Stimulated activated naive CD8-positive, alpha-beta T cell treated with anti-CD3 and anti-CD28 coated beads, Interleukin-15, Interleukin-2, amounts not matched to agents 100 U/mL and 50 U/mL, for 24 hours (primary cell): ENCODE measurements at regions not wholly inside any gene's neighbourhood (a gene's known extent, or its start where the extent isn't known, plus 50 kb on each side); places are given as distances from the start of the nearest gene placed in this dataset.

Experiments
- ATAC-seq: fragments of 150-1000 bp; cut with Tn5 transposase; one replicate; pipeline ENCODE4 v1.10.0; 2021
- DNase-seq: peaks from one replicate; pipeline ENCODE4 v3.0.0; 2021

GRCh38 chr20:60064554-60065196, 106.5 kb downstream of the CDH26 start:
- no peak for ATAC-seq
- no peak for DNase-seq

- no peak for DNase-seq
These were observed 107.7 kb downstream of the CDH26 start for GRCh38 chr20:60065741-60066437.

GRCh38 chr20:60066438-60066823, 108.2 kb downstream of the CDH26 start:
- no peak for ATAC-seq
- no peak for DNase-seq

More at GRCh38 chr20:60065741-60066437, 107.7 kb downstream of the CDH26 start:
- no peak for ATAC-seq

- ATAC-seq (no peak), DNase-seq (no peak)
These were observed 110.3 kb downstream of the CDH26 start for GRCh38 chr20:60068509-60068908.

DNA sequence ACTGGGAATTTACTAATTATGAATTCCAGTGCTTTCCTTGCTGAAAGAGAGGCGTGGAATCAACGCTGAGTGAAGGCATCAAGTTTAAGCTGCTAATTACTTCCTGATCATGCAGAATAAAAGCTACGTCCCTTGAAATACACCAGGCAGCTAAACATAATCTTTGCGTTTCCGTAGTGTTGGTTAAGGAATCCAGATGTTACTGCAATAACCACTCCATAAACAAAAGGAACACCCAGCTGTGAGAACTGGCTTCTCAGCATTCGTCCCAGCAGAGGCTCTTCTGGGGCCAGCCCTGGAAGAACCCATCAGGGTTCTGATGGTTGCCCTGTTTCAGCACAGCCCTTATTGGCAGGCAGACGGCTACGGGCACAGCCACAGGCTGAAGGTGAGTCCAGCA, 111.4 kb downstream of the CDH26 start:
- DNase-seq, result no peak

GRCh38 chr20:60070791-60071190, 112.6 kb downstream of the CDH26 start:
- DNase-seq (no peak), ATAC-seq (no peak)

More for the DNA sequence above, 111.4 kb downstream of the CDH26 start:
- ATAC-seq, result no peak

GRCh38 chr20:60071965-60072364, 113.7 kb downstream of the CDH26 start:
- ATAC-seq, result no peak

DNA sequence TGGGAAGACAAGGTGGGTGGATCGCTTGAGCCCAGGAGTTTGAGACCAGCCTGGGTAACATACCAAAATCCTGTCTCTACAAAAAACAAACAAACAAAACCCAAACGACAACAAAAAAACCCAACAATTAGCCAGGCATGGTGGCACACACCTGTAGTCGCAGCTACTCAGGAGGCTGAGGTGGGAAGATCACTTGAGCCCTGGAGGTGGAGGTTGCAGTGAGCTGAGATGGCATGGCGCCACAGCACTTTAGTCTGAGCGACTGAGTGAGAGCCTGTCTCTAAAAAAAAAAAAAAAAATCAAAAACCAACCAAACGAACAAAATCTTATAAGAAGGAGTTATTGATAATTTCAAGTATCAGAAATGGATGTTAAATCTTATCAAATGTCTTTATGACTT, 114.9 kb downstream of the CDH26 start:
- no peak for ATAC-seq
- DNase-seq, result no peak

More at GRCh38 chr20:60071965-60072364, 113.7 kb downstream of the CDH26 start:
- DNase-seq, result no peak

DNA sequence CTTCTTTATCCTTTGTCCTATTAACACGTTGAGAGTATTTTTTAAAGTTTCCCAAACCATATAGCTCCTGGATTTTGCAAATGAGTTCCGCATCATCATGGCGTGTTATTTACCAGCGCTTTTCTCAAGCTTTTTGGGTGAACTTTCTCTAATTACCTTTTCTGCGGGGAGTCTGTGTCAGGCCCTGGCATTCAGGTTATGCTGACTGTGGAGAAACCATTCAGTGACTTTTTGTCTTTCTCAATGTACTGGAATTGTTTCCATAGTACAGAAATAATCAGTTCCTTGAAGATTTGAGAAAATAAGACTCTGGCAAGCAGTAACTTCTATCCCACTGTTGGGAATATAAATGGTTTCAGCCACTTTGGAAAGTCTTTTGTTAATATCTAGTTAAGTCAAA, 115.3 kb downstream of the CDH26 start:
- ATAC-seq (no peak), DNase-seq (no peak)

GRCh38 chr20:60074276-60074675, 116.1 kb downstream of the CDH26 start:
- ATAC-seq (no peak), DNase-seq (no peak)

DNA sequence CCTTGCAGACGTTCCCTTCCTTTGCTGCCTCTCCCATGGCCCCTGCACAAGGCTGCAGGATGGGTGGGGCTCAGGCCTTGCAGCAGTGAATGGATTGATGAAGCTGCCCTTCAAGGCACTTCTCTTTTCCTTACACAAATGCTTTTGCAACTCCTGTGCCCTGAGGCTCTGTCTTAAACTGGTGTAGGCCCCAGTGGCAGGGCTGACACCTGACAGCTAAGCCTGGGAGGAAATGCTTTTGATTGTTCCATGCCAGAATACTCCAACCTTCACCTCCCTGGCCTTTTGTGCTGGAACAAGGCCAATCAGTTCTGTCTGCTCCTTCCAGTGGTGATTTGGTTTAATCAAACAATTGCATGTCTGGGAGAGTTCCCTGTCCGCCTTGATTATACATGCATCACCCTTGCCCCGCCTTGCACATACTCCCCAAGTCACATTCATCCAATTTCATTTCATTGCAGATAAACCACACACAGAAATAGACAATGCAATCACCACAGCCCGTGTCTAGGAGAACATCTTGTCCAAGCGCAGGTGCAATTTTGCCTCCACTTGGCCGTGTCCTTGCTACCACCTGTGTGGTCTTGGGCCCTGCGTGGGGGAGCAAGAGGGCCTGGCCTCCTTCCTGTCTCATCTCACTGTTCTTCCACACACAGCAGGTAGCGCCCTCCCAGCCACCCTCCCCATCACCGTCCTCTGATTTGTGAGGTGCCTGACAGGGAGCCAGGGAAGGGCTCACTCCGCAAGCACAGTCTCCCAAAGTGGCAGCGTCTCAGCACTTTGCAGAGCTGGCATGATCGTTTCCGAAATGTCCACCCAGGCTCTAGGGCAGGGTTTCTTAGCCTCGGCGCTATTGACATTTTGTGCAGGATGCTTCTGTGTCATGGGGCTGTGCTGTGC, 120.4 kb downstream of the CDH26 start:
- DNase-seq (no peak), ATAC-seq (no peak)

- DNase-seq, result no peak
- ATAC-seq, result no peak
These were observed 122.2 kb downstream of the CDH26 start for GRCh38 chr20:60080401-60080800.

DNA sequence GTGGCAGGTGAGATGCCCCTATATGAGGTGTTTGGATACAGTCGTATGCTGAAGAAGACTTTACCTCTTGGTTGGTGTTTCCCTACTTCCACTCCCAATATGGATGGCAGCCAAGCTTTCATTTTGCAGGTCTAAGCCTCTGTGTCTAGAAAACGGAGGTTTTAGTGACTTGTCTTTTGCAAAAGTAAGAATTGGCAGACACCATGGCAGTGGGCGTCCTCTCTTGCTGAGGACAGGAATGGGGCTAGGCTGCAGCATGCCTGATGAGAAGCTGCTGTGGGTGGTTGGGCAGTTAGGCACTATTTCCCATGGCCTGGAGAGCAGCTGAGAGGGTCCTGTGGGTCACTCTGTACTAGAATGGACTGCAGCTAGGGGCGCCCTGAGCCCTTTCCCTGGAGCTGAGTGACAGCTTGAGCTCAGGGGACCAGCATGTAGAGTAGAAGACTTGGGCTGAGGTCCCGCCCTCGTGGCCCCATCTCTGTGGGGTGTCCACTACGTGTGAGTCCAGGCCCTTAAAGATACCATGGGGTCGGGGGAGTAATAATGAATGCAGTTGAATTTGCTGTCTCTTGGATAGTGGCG, 127.4 kb downstream of the CDH26 start:
- DNase-seq, result no peak
- ATAC-seq, result no peak

DNA sequence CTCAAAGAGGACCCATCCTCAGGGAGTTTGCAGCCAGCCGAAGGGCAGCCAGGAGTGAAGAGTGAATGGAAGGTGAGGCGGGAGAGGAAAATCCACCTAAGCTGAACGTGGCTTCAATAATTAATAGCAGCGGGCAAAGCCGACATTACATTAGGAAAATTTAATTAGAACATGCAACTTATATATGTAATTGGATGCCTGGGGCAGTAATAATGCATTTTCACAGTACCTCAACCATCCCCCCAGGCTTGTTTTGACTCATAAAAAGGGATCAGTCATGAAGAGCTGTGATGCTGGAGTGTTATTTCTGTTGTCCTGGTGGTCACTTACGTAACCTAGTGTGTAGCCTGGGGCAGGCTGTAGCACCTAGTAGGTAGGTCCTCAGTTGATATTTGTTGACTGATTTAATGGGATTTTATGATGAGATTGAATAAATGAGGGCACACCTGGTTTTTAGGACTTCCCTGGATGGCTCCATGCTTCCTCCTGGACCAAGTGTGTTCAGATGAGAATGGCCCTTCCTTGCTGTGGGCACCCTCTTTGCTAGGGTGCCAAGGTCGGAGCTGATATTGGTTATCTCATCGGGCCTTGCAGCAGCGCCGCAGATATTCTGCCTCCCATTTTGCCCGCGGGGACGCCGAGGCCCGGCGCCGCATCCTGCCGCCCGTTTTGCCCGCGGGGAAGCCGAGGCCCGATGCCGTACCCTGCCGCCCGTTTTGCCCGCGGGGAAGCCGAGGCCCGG, 128.8 kb downstream of the CDH26 start:
- no peak for ATAC-seq

GRCh38 chr20:60087563-60088105, 129.4 kb downstream of the CDH26 start:
- ATAC-seq (no peak), DNase-seq (no peak)

More for the DNA sequence above, 128.8 kb downstream of the CDH26 start:
- no peak for DNase-seq

- no peak for DNase-seq
- ATAC-seq, result no peak
These were observed 130.0 kb downstream of the CDH26 start for GRCh38 chr20:60088236-60088635.

- no peak for DNase-seq
- no peak for ATAC-seq
These were observed 132.4 kb downstream of the CDH26 start for GRCh38 chr20:60090631-60091030.

GRCh38 chr20:60091305-60091704, 133.1 kb downstream of the CDH26 start:
- no peak for DNase-seq
- no peak for ATAC-seq

- DNase-seq (no peak), ATAC-seq (no peak)
These were observed 133.6 kb downstream of the CDH26 start for GRCh38 chr20:60091861-60092260.

DNA sequence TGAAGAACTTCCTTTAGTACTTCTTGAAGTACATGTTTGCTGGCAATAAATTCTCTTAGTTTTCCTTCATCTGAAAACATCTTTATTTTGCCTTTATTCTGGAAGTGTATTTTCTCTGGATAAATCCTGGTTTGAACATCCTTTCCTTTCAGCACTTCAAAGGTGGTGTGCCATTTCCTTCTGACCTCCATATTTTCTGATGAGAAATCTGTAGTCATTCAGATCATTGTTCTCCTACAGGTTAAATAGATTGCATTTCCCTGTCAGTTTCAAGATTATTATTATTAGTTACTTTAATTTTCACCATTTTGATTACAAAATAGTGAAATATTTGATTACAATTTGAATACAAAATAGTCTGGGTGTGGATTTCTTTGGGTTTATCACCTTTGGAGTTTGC, 134.5 kb downstream of the CDH26 start:
- DNase-seq (no peak), ATAC-seq (no peak)

- no peak for DNase-seq
- ATAC-seq, result no peak
These were observed 137.2 kb downstream of the CDH26 start for GRCh38 chr20:60095456-60095855.

DNA sequence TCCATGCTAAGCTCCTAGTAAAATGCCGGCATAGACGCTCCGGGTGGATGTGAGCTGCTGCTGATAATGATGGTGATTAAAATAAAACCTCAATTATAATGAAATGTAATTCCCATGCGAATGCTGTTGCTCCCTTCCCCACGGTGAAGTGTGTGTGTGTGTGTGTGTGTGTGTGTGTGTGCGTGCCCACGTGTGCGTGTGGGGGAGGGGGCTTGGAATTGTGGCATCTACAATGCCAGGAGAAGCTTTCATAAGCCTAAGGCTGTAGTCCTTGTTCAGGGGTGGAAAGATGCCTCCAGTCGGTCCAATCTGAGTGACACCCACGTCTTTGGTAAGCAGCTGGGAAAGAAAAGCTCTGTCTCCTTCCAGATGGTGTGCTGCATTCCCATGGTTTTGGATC, 137.9 kb downstream of the CDH26 start:
- ATAC-seq, result no peak
- DNase-seq, result no peak
